GM21786 (cell line): ENCODE measurements at regions not wholly inside any gene's neighbourhood (a gene's known extent, or its start where the extent isn't known, plus 50 kb on each side); places are given as distances from the start of the nearest gene placed in this dataset.
A peak's percentile ranks its signal among the peaks of the same experiment; 100 is the strongest.

Experiments used
- ATAC-seq: cut with Tn5 transposase; IDR thresholded peaks from one replicate; pipeline ENCODE4 v1.9.1; 2021; ENCODE audit not compliant: unreplicated experiment

DNA sequence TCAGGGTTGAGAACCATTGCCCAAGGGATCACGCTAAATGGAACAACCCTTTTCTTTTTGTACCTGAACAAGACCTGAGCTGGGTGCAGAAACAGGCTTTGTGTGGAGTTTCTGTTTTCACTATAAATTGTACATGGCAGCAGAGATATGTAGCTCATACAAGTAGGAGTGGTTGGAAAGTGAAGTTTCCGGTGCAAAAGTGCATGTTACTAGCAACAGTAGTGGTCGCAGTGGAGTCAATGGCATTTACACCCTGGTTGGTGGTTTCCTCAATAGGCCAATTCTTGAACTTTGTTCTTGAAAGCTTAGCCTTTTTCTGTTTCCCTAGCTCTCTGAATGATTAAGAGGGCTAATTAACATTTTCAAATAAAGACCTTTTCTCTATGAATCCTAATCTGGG, 170.7 kb downstream of the NEBL start:
- ATAC-seq = no peak

DNA sequence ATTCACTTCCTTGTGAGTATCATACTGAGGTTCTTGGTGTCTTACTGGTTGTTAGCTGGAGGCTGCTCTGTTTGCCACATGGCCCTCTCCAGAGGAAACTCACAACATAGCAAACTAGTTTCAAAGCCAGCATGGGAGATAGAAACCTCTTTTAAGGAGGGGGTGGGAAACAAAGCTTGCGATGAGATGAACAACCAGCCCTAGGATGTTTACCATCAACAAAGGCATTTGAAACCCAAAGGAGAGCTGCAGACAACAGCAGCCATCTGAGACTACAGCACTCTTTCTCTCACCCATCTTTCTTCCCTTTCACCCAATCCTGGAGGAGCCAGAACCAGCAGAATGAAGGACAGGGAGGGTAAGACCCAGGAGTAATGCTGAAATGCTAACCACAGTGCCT, 182.1 kb downstream of the NEBL start:
- ATAC-seq = no peak

DNA sequence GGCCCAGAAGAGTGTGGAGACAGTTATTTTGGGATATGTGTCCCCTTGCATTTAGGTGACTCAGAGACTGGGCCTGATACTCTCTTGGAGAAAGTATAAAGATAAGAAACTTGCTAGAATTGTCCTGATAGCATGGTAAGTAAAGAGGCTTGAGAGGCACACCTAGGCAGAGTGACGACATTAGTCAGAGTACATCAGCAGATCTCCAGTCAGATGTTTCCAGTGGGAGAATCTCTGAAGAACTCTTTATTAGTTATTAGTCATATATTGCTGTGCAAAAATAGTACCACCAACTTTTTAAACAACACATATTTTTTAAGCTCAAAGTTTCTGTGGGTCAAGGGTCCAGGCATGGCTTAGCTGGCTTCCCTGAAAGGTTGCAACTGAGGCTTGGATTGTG, 182.6 kb downstream of the NEBL start:
- no peak for ATAC-seq

DNA sequence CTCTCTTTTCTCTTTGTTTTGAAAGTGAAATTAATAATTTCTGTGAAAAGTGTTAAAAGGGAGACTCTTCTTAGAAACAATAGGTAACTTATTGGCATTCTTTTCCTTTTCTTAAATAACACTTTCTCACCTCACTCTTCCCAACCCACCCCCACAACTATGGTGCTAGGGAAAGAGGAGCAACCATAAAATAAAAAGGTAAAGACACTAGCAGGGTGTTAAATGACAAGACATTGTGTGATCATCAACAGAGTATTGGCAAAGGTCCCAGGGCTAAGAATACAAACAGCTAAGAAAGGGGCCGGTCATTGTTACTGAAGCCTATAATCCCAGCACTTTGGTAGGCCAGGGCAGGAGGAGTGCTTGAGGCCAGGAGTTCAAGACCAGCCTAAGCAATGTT, 183.7 kb downstream of the NEBL start:
- peak; percentile 47 for ATAC-seq

DNA sequence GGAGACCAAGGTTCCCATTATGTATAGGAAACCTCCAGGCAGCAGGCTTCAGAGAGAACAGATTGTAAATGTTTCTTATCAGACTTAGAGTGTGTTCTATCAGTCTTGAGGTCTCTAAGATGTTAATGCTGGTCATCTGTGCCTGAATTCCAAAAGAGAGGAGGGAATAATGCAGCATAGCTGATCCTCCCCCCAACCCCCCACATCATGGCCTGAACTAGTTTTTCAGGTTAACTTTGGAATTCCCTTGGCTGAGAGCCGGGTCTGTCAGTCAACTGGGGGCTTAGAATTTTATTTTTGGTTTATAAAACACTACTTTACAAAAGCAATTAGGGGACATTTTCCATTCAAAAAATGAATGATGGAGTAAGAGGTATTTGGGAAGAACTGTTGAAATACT, 184.3 kb downstream of the NEBL start:
- no peak for ATAC-seq

DNA sequence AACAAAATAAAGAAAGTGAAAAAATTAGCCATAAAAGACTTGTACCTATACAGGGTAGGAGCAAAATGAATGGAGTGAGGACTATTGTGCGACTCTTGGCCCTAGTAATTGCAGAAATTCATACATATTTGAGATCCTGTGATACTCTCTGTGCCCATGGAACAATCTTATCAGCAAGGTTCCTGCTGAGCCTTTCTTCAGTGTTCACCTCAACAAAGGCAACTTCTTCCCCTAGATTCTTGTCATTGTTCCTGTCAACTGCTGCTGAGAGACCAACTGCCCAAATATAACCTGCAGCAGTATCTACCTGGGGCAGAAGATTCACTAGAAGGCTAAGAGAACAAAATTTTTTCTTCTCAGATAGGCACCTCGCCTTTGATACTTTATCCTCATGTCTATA, 187.4 kb downstream of the NEBL start:
- ATAC-seq = no peak

DNA sequence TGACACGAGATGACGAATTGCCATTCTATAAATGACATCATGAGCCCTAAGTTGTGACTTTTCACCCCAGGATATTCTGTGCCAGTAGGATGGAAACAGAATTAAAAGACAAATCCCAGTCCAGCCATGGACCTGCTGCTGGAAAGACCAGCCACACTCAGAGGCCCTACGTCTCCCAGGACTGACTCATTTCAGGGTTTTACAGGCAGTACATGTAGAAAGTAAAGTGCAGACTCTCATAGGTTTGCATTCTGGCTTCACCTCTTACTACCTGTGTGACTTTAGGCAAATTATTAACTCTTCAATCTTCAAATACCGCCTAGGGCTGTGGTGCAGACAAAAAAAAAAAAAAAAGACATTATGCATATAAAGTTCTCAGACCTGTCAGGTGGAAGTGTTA, 188.8 kb downstream of the NEBL start:
- no peak for ATAC-seq

DNA sequence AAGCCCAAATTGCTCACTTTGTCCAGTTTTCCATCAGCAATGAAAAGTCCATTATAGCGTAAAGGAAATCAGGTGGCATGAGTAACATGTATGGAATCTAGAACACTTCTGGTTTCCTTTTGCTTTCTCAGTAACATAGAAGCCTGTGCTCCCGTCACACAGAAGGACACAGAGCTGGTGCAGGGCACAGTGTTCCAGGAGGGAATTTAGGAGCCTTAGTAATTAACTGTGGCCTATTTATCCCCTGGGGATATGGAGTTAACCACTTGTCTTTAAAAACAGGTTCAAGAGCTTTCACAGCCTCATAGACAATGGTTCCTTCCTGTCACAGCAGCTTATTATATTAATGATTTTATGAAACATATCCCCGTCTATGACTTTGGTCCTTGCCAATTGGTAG, 189.9 kb downstream of the NEBL start:
- no peak for ATAC-seq

DNA sequence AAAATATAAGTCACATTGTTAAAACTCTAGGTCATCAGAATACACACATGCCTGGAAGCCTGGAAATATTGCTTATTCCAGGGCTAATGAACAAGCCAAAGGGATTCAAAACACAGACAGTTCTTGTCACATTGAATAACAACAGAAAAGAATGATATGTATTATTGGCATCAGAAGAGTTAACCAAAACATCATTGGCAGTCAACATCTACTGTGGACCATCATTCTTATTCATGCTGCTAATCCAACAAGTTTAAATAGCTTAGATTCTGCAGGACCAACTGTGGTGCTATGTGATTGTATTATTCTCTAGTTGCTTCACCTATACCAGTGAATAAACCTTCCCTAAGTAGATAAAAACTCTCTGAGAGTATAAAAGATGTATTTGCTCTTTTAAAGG, 198.3 kb downstream of the NEBL start:
- no peak for ATAC-seq

DNA sequence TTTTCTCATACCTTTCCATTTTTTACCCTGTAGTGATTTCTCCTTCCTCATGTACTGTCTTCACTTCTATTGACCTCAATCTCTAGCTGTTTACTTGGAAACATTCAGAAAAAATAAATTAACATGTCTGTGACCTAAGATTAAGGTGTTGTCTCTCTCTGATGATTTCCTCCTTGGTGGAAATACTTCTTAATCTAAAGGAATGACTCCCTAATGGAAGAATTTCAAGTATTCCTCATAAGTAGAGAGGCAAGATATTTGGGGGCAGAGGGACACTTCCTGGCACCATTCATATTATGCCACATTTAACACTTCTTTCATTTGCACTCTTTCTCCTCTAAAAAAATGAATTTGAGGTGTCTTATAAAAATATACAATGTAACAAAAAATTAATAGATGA, 202.8 kb downstream of the NEBL start:
- no peak for ATAC-seq

DNA sequence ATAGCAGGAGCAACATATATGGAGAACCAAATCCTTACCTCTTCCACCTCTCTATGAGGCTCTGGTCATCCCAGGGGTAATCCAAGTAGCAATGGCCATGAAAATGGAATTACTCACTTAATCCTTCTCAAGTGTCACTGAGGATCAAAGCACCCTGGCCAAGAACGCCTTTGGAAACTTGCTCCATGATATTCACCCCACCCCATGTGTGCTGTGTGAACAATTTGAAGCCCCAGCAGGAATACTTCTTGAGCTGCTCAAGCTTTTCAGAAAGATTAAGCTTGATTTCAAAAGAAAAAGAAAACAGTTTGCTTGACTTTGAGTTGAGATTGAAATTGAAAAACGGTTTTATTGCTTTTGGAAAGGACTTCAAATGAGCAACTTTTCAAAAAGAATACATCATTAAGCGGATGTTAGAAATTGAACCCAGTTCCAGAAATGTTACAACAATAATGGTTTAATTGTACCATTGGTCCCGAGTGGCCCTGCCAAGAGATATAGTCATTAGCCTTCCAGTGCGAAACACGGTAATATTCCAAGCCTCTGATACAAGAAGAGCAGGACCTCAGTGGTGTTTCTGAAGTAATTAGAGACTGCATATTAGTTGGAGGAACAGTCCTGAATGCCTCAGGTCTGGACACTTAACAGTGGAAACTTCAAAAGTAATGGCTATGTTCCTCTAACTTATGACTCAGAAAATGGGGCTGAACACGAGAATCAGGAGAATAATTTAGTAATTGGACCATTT, 208.1 kb downstream of the NEBL start:
- ATAC-seq = no peak

DNA sequence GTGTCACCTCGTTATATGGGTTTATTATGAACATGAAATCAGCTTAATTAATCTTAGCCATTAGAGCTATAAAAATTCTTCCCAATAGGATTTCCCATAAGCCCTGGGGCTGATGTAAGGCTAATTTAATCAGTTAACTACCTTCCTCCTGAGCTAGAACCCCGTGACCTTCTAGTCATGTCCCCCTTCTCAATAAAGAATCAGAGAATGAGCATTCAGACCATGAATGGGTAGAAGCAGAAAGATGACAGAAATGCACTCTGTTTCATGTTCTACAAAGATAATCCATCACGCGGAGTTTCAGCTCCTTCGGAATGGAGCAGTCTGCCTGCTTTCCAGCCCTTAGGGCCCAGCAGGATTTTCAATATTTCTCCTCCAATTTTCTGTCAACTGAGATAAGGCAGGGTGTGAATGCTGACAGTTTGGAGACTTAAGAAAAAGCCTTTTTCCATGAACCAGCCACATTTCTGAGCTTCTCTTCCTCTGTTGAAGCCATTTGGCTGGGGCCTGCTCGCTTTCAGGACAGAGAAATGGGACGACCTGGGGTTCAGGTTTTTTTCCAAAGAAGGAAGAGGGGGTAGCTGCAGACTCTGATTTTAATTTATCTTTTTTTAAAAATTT, 211.0 kb downstream of the NEBL start:
- ATAC-seq = no peak

DNA sequence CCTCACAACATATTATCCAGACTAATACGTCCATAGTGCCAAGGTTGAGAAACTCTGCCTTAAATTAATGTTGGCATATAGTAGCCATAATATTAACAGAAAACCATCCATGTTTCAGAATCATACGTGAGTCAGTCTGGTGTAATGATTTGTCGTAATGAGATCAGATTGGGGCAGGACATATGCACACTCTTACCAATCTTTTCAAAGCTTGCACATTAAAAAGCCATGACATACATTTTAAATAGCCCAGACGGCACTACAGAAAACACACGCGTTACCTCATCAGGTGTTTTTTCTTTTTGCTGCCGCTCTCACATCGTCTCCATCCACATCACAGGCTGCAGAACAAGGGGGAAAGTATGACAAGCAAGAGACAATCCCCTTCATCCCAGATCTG, 211.6 kb downstream of the NEBL start:
- ATAC-seq = no peak

DNA sequence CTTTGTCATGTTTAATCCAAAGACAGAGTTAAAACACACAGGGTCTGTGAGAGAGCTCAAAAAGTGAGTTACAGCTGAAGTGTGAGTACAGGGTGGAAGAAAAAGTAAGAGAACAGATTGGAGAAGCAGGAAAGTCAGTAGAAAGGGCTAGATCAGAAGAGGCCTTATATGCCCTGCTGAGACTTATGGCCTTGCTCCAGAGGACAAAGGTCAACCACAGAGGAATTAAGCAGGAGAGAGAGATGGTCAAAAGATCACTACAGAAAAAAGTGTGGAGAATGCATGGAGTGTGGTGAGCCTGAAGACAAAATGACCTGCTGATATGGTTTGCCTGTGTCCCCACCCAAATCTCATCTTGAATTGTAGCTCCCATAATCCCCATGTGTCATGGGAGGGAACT, 213.8 kb downstream of the NEBL start:
- no peak for ATAC-seq

DNA sequence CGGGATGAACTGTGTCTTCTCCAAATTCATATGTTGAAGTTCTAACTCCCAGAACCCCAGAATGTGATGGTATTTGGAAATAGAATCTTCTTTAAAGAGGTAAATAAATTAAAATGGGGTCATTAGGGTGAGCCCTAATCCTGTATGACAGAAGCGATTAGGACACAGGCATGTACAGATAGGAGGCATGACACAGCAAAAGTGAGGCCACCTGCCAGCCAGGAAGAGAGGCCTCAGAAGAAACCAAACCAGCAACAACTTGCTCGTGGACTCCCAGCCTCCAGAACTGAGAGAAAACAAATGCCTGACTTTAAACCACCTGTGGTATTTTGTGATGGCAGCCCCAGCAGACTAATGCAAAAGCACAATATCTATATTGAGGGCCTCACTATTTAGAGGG, 214.3 kb downstream of the NEBL start:
- ATAC-seq = no peak

DNA sequence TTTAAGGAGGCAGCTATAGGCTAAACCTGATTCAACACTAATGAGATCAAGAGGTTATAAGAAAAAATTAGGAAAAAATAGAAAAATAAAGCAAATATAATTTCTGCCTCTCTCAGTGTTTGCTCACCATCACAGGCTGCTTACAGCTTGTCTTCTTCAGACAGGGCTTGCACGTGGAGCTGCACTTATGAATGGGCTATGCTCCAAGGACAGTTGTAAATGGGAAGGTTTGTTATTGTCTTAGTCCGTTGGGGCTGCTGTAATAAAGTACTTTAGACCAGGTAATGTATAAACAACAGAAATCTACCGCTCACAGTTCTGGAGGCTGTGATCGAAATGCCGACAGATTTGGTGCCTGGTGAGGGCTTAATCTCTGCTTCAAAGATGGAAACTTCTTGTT, 219.8 kb downstream of the NEBL start:
- ATAC-seq = no peak

DNA sequence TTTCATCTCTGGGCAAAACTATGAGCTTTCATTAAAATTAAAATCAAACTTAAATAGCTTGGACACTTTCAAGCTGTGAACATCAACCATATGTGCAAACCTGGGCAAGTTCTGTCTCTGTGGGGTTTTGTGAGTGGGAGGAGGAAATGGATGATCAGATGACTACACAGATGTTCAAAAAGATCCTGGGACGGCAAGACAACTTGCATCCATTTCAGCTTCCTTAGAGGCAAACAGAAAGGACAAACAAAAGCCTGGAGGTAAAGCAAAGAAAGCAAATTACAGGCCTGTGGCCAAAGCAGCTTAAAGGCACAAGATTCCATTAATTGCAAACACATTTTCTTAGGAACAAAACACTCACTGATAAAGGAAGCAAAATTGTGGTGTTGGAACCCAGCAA, 222.2 kb downstream of the NEBL start:
- no peak for ATAC-seq

DNA sequence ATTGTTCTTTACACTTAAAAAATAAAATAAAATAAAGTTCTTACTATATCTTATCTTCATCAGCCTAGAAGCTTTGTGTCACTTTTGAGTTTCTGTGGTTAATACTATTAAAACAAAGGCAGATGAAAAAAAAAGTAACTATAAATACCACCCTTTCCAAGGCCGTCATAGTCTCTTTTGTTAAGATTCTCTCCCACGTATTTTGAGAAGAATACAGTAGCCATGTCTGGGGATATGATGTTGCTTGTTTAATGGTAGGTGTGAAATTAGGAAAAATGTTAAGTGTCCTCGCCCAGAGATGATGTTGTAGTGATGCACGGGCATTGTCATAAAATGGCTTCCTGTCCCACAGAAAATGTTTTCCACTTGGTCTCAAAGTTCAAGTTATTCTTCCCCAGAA, 223.9 kb downstream of the NEBL start:
- no peak for ATAC-seq

DNA sequence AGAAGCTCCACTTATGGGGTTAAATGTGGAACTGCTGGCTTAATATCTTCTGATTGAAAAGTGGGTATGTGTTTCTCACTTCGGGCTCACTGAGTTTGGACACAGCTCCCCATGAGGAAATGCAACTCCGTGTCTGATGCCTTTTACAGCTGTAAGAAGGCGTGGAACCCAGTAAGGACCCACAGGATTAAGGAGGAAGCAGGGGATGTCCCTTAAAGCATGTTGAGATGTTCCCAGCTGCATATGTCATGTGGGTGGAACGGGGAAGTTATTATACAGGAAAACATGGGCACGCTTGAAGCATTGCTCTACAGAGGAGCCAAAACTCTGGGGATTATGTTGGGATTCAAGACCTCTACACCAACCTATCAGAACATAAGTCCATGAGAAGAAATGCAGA, 224.4 kb downstream of the NEBL start:
- no peak for ATAC-seq

DNA sequence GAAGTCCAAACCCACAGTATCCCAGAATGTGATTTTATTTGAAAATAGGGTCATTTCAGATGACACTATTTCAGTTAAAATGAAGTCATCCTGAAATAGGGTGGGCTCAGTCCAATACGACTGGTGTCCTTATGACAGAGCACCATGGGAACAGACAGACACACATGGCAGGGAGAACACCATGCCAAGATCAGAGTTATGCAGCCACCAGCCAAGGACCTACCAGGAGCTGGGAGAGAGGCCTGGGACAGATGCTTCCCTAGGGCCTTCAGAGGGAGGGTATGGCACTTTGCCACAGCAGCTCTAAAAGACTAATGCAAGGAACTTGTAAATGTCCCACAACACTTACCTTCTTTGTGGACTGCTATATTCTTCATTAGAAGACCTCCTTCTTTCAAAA, 226.5 kb downstream of the NEBL start:
- ATAC-seq = no peak

DNA sequence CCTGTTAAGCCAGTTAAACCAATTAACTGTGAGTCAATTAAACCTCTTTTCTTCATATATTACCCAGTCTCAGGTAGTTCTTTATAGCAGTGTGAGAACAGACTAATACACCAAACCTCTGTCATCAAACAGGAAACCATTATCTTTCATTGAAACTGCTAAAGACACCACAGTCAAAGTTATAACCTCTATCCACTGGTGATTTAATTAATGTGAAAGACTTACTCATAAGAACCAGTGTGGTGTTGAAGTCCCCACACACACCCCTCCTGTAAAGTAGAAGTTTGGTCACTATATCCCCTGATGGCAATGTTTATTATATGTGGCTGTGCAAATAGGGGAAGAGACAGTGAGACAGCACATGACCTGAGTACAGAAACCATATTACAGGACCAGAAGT, 228.1 kb downstream of the NEBL start:
- no peak for ATAC-seq

DNA sequence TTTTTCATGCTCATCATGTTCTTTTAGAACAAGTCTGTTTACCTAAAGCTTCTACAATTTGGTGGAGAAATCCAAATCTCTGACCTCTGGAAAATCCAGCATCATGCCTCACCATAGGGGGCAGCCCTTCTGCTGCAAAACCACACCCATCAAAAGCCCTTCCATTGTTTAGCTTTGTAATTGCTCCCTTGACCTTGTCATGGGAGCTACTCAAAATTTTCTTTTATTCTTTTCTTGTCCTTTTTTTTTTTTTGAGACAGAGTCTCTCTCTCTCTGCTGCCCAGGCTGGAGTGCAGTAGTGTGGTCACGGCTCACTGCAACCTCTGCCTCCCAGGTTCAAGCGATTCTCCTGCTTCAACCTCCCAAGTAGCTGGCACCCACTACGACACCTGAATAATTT, 234.4 kb downstream of the NEBL start:
- ATAC-seq = no peak

DNA sequence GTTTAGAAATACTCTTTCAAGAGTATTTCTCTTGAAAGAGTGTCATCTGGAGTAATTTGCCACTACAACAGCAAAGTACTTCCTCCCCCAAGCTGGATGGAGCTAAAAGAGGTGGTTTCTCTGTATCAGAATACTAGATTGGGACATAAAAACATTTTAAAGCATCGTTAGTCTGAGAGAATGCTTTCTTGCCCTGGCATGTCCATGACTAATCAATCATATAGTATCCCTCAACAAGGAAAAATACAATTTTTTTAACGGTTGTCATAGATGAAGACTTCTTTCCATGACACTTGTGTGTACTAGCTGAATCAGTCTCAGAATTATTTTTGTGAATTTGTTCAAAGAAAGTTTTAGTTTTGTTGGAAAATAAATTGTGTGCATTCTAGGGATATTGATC, 237.9 kb downstream of the NEBL start:
- no peak for ATAC-seq
